Heart left ventricle (tissue), 16 donors: ENCODE measurements at regions not wholly inside any gene's neighbourhood (a gene's known extent, or its start where the extent isn't known, plus 50 kb on each side); places are given as distances from the start of the nearest gene placed in this dataset.

Experiments
- ATAC-seq, 4 donors: fragments of 200-7000 bp; cut with Tn5 transposase; one replicate each; pipeline ENCODE4 v1.9.1; 2020 to 2022; ENCODE audit warnings: moderate library complexity in 4 of 4, mild to moderate bottlenecking in 3 of 4, moderate number of reproducible peaks in 1 of 4
- DNase-seq, 5 donors: peaks; one replicate each; pipeline ENCODE4 v3.0.0-alpha.2; 2020
- H3K27ac ChIP-seq, 12 donors: fragments of 200-600 bp; sonication (generic) in 4 of 12; one replicate each; pipeline versions ENCODE4 v1.5.0 to v1.8.0; 2016 to 2022; ENCODE audit warnings: mild to moderate bottlenecking in 2 of 12
- H3K27me3 ChIP-seq, 9 donors: fragments of 200-600 bp; sonication (generic) in 2 of 9; one replicate each; pipeline versions ENCODE4 v1.5.1 to v1.8.0; 2016 to 2022; ENCODE audit warnings: mild to moderate bottlenecking in 3 of 9
- H3K36me3 ChIP-seq, 9 donors: fragments of 200-600 bp; sonication (generic) in 2 of 9; one replicate each; pipeline versions ENCODE4 v1.5.0 to v1.8.0; 2018 to 2022; ENCODE audit warnings: mild to moderate bottlenecking in 2 of 9
- H3K4me1 ChIP-seq, 12 donors: fragments of 200-600 bp; sonication (generic) in 4 of 12; one replicate each; pipeline versions ENCODE4 v1.5.0 to v1.8.0; 2016 to 2022; ENCODE audit warnings: mild to moderate bottlenecking in 3 of 12
- H3K4me3 ChIP-seq, 12 donors: fragments of 200-600 bp; sonication (generic) in 4 of 12; one replicate each; pipeline versions ENCODE4 v1.5.0 to v1.8.0; 2017 to 2022; ENCODE audit warnings: mild to moderate bottlenecking in 9 of 12, moderate library complexity in 4 of 12
- H3K9me3 ChIP-seq, 12 donors: fragments of 200-600 bp; sonication (generic) in 4 of 12; one replicate each; pipeline versions ENCODE4 v1.5.0 to v1.8.0; 2016 to 2022; ENCODE audit warnings: mild to moderate bottlenecking in 1 of 12
- POLR2A ChIP-seq, 2 donors: fragments of 450-650 bp; IDR thresholded peaks; one replicate each; pipeline ENCODE4 v1.6.1; 2017; ENCODE audit warnings: antibody characterized with exemption in 2 of 2, mild to moderate bottlenecking in 2 of 2, moderate library complexity in 2 of 2
- WGBS, 4 donors: extraction: QIAGEN DNeasy Blood & Tissue Kit in 2 of 4; methylation state at CpG; one replicate each; pipeline versions ENCODE4 v1.1.5 to v1.1.7; 2013 to 2018; 5-methylcytosine and 5-hydroxymethylcytosine counted together
- intact Hi-C, 10 donors: fragments of 100-400 bp; cut with DNase I; formaldehyde crosslinking; loops; one replicate each; pipeline versions ENCODE4 v1.11.1 to v1.14.2; 2022
- TF ChIP-seq, protein P1 (sequence below), 12 donors: fragments of 200-600 bp; sonication (generic) in 4 of 12; IDR thresholded peaks; one replicate each; pipeline versions ENCODE4 v1.5.0 to v1.8.0; 2018 to 2022; ENCODE audit warnings: antibody characterized with exemption in 12 of 12, mild to moderate bottlenecking in 5 of 12
- donor health status: ischemic (EF 13 %, LVEDD 7.1; RV severe dilation, severe dysfunction).
- donor health status: healthy with polysubstance abuse.
- donor health status: DM: no; HTN: yes; CAD: no.
- donor health status: DM: no; HTN: no; CAD: no.
- donor health status: ischemic (EF 25% LVEDD 6.9; RV normal size, moderate dysfunction).
- donor health status: ischemic (EF 25% LVEDD 5.7; RV mildly dilated, moderate dysfunction).
- donor health status: healthy.
- donor health status: DM: yes; HTN: yes; CAD: no.
- donor health status: ischemic (EF 35%, LVEDD 5.7; RV mildly dilated, moderate dysfunction).
- donor health status: nonischemic (EF 11% LVEDD 7.7; RV severe dilation, severe dysfunction).
- donor health status: DM: yes; HTN: yes; CAD: no.
- donor health status: PGD.
- donor health status: ischemic (EF 29% LVEDD 5.4; RV normal size, mild dysfunction).
- donor health status: nonischemic (EF 23%, LVEDD 6.1; RV moderate dilation, normal function).

DNA sequence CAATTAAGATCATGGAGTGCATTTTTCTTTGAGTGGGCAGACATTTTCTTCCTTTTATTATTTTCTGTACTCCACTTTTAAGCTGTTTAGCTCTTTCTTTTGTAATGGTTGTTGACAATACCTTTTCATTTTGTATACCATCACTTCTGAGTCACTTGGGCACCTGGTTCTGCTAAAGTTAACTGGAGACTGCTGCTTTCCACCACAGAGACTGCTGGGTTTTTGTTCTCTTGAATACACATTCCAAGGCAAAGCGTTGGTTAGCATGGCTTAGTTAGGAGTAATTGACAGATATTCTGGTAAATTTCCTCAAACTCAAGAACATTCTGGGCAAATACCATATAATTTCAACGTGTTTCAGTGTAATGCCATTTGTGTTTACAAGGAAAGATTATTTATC lies 541.9 kb upstream of the CELF2 start:
- no peak for TF ChIP-seq POLR2A (IDR thresholded peaks at IDR 0.05)
- TF ChIP-seq, protein P1, sequence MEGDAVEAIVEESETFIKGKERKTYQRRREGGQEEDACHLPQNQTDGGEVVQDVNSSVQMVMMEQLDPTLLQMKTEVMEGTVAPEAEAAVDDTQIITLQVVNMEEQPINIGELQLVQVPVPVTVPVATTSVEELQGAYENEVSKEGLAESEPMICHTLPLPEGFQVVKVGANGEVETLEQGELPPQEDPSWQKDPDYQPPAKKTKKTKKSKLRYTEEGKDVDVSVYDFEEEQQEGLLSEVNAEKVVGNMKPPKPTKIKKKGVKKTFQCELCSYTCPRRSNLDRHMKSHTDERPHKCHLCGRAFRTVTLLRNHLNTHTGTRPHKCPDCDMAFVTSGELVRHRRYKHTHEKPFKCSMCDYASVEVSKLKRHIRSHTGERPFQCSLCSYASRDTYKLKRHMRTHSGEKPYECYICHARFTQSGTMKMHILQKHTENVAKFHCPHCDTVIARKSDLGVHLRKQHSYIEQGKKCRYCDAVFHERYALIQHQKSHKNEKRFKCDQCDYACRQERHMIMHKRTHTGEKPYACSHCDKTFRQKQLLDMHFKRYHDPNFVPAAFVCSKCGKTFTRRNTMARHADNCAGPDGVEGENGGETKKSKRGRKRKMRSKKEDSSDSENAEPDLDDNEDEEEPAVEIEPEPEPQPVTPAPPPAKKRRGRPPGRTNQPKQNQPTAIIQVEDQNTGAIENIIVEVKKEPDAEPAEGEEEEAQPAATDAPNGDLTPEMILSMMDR (IDR thresholded peaks at IDR 0.05) = no peak
- Histone ChIP-seq H3K27ac (no peak overlapping the region), H3K9me3 (peaks cover 0 to 19% (median 2%) of the 10 kb centered on the region in 12 donors), H3K4me1 (no peaks in the 10 kb centered on the region), H3K4me3 (no peak overlapping the region), H3K36me3 (no peaks in the 10 kb centered on the region), H3K27me3 (no peaks in the 10 kb centered on the region)
- intact Hi-C loops = no loop called here
- 35 to 78% (median 69%) methylated on average over 2 of the region's 2 CpGs for WGBS, 4 donors
- ATAC-seq = no peak
- DNase-seq = no peak

DNA sequence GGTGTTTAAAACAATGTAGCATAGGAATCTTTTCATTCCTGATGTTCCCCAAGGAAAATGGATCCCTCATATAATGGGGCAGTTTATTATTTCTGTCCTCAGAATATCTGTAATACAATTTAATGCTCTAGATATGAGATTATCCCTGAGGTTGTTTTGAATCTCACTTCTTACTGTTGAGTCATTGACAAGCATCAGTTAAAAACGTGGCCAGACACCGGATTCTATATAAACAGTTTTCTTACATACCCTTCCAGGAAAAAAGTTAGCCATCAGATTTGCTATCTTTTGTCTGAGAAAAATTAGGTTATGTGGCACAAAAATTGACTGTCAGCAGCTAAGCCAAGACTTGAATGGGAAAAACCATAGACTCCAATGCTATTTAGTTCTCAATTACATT lies 539.8 kb upstream of the CELF2 start:
- no peak for DNase-seq
- Histone ChIP-seq H3K4me3 (no peak overlapping the region), H3K27me3 (no peaks in the 10 kb centered on the region), H3K9me3 (peaks cover 0 to 5% (median 0%) of the 10 kb centered on the region in 12 donors), H3K4me1 (no peaks in the 10 kb centered on the region), H3K27ac (no peak overlapping the region), H3K36me3 (no peaks in the 10 kb centered on the region)
- WGBS, 4 donors = 71 to 77% (median 75%) methylated on average over 2 of the region's 2 CpGs
- ATAC-seq = no peak
- intact Hi-C loops = no loop called here
- TF ChIP-seq, protein P1 (IDR thresholded peaks at IDR 0.05) = no peak
- no peak for TF ChIP-seq POLR2A (IDR thresholded peaks at IDR 0.05)

DNA sequence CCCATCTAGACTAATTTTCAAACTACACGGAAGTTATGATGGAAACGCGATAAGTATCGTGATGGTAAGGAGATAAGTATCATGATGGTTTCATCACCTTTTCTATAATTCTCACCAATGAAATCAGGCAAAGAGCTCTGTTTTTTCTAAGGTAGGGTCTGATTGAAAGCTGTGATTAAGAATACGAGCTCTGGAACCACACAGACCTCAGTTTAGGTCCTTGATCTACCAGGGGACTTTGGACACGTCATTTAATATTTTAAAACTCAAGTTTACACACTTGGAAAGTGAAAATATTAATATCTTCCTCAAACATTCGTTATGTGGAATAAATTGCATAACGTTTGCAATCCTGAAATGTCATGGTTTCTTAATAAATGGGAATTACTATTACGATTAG lies 538.2 kb upstream of the CELF2 start:
- Histone ChIP-seq H3K9me3 (no peaks in the 10 kb centered on the region), H3K36me3 (no peaks in the 10 kb centered on the region), H3K27me3 (no peaks in the 10 kb centered on the region), H3K27ac (no peak overlapping the region), H3K4me1 (no peaks in the 10 kb centered on the region), H3K4me3 (no peak overlapping the region)
- TF ChIP-seq, protein P1 (IDR thresholded peaks at IDR 0.05) = no peak
- TF ChIP-seq POLR2A (IDR thresholded peaks at IDR 0.05) = no peak
- WGBS, 4 donors = 78 to 89% (median 83%) methylated on average over 9 of the region's 9 CpGs
- no peak for ATAC-seq
- intact Hi-C loops = no loop called here
- DNase-seq = no peak

DNA sequence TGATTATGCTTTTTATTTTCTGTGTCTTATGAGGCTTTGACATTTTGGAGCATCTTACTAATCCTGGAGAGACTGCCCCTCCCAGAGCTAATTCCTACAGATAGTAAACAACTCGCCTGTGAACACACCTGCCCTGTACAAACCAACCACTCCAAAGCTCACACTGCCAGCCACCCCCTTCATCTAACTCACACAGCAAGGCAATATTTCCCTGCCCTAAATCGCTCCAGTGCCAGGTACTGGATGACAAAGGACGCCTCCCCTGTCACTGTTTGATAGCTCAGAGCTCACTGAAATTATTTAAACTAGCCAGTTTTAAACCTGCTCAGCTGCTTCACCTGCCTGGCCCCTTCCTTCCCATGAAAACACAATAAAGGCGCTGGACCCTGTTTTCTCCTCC lies 535.1 kb upstream of the CELF2 start:
- DNase-seq (no peak), ATAC-seq (no peak)
- Histone ChIP-seq H3K9me3 (no peaks in the 10 kb centered on the region), H3K4me3 (no peak overlapping the region), H3K36me3 (no peaks in the 10 kb centered on the region), H3K27me3 (no peaks in the 10 kb centered on the region), H3K4me1 (no peaks in the 10 kb centered on the region), H3K27ac (no peak overlapping the region)
- intact Hi-C loops = no loop called here
- 78 to 87% (median 79%) methylated on average over 4 of the region's 4 CpGs for WGBS, 4 donors
- no peak for TF ChIP-seq POLR2A (IDR thresholded peaks at IDR 0.05)
- TF ChIP-seq, protein P1 (IDR thresholded peaks at IDR 0.05) = no peak
